ENCODE measurements at regions not wholly inside any gene's neighbourhood (a gene's known extent, or its start where the extent isn't known, plus 50 kb on each side); places are given as distances from the start of the nearest gene placed in this dataset.

GRCh38 chr14:71834284-71835204, 97.7 kb upstream of the RGS6 start:
- TF ChIP-seq, protein P1, sequence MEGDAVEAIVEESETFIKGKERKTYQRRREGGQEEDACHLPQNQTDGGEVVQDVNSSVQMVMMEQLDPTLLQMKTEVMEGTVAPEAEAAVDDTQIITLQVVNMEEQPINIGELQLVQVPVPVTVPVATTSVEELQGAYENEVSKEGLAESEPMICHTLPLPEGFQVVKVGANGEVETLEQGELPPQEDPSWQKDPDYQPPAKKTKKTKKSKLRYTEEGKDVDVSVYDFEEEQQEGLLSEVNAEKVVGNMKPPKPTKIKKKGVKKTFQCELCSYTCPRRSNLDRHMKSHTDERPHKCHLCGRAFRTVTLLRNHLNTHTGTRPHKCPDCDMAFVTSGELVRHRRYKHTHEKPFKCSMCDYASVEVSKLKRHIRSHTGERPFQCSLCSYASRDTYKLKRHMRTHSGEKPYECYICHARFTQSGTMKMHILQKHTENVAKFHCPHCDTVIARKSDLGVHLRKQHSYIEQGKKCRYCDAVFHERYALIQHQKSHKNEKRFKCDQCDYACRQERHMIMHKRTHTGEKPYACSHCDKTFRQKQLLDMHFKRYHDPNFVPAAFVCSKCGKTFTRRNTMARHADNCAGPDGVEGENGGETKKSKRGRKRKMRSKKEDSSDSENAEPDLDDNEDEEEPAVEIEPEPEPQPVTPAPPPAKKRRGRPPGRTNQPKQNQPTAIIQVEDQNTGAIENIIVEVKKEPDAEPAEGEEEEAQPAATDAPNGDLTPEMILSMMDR (IDR thresholded peaks at IDR 0.05; ENCODE audit: extremely low read depth, insufficient read depth, missing control alignments): no peak
- in situ Hi-C loops (cut with MboI; ENCODE audit: low pct_unique_long_range_greater_than_20kb, low sequenced_read_pairs, unreplicated experiment): no loop called here
- DNase-seq (ENCODE audit: low spot score): no peak

DNA sequence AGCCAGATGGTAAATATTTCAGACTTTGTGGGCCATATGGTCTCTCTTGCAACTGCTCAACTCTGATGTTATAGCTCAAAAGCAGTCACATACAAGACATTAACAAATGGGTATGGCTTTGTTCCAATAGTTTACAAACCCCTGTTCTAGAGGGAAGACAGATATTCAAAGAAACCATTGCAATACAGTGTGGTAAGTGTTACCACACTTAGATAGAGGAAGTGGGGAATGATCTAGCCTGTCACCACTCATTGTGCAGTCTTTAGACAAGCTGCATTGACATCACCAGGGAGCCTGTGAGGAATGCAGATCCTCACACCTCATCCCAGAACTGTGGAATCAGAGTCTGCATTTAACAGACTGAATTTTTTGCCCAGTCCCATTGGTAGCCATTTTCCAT, 80.0 kb upstream of the RGS6 start:
- in situ Hi-C loops (cut with MboI; ENCODE audit: low pct_unique_long_range_greater_than_20kb, low sequenced_read_pairs, unreplicated experiment): no loop called here

DNA sequence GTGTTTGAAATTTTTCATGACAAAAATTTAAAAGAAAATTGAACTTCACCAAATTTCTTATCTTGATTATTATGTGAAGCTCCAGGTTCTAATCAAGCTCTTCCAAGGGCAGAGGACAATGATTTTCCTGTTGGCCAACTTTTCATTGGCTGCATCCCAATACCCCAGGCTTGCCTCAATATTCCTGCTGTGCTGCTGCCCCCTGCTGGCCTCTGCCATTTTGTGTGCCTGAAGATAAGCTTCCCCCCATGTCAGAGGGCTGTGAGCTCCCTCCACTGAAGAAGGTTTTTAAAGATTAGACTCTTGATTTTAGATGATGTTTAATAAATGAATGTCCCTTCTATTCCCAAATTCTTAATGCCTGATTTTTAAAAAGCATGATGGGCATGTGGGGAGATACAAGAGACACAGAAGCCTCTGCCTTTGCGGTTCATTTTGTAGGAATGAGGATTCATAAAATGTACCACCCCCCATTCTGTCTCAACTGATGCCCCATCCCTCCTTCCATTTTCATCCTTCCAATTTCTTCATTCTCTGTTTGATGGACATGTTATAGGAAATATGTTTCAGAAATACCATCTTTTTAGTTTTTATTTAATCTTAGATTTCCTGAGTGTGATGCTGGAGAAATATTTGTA, 76.7 kb upstream of the RGS6 start:
- TF ChIP-seq, protein P1 (IDR thresholded peaks at IDR 0.05; ENCODE audit: extremely low read depth, insufficient read depth, missing control alignments): peak; percentile 91
- in situ Hi-C loops (cut with MboI; ENCODE audit: low pct_unique_long_range_greater_than_20kb, low sequenced_read_pairs, unreplicated experiment): no loop called here
- peak; percentile 56 for DNase-seq (ENCODE audit: low spot score)

More for the DNA sequence above, 80.0 kb upstream of the RGS6 start:
- DNase-seq (ENCODE audit: low spot score): no peak
- TF ChIP-seq, protein P1 (IDR thresholded peaks at IDR 0.05; ENCODE audit: extremely low read depth, insufficient read depth, missing control alignments): no peak

- no peak for DNase-seq (ENCODE audit: low spot score)
- in situ Hi-C loops (cut with MboI; ENCODE audit: low pct_unique_long_range_greater_than_20kb, low sequenced_read_pairs, unreplicated experiment): no loop called here
- TF ChIP-seq, protein P1 (IDR thresholded peaks at IDR 0.05; ENCODE audit: extremely low read depth, insufficient read depth, missing control alignments): no peak
Observed at GRCh38 chr14:71856199-71856919, 75.9 kb upstream of the RGS6 start.

DNA sequence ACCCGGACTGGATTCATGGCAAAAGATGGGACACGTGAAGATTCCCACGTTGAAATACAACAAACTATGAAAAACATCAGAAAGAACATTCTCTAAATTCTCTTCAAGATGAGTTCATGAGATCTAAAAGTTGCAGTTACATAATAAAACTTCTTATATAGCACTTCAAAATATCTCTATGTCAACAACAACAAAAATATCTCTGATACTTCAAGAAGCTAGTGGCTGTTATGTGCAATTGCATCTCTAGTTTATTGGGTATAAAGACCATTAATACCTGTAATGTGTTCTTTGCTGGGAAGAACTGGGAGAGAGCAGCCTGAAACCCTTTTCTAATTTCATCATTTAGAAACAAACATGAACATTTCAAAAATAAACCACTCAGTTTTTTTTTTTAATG, 69.2 kb upstream of the RGS6 start:
- no peak for DNase-seq (ENCODE audit: low spot score)
- in situ Hi-C loops (cut with MboI; ENCODE audit: low pct_unique_long_range_greater_than_20kb, low sequenced_read_pairs, unreplicated experiment): no loop called here
- TF ChIP-seq, protein P1 (IDR thresholded peaks at IDR 0.05; ENCODE audit: extremely low read depth, insufficient read depth, missing control alignments): no peak

DNA sequence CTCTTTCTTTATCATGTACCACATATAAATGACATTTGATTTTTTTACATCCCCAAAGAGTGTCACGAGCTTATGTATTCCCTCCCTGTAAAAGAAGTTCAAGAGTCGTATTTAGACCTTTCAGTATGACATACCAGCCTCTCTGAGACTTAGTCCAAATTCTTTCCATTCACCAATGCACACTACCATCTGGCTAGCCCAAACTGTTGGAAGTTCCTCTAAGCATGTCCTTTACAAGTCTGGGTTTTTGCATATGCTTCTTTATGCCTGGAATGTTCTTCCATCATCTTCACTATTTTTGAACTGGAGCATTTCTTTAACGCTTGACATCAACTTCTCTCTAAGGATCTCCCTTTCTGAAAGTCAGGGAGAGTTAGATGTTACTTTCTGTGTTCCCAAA, 68.5 kb upstream of the RGS6 start:
- in situ Hi-C loops (cut with MboI; ENCODE audit: low pct_unique_long_range_greater_than_20kb, low sequenced_read_pairs, unreplicated experiment): no loop called here
- TF ChIP-seq, protein P1 (IDR thresholded peaks at IDR 0.05; ENCODE audit: extremely low read depth, insufficient read depth, missing control alignments): no peak
- no peak for DNase-seq (ENCODE audit: low spot score)
